ENCODE measurements at regions not wholly inside any gene's neighbourhood (a gene's known extent, or its start where the extent isn't known, plus 50 kb on each side); places are given as distances from the start of the nearest gene placed in this dataset.

- TF ChIP-seq POLR2AphosphoS5 (IDR thresholded peaks at IDR 0.05; ENCODE audit: borderline replicate concordance, low read depth, low read length) (no peak), EZH2 (IDR thresholded peaks at IDR 0.05) (no peak), FOXP2 (optimal IDR thresholded peaks at IDR 0.05; ENCODE audit: control extremely low read depth, extremely low read length, insufficient read depth) (no peak)
Measured at GRCh38 chr17:73883175-73883574, 238.9 kb upstream of the SDK2 start.

All from SK-N-MC (cell line).